ENCODE measurements at regions not wholly inside any gene's neighbourhood (a gene's known extent, or its start where the extent isn't known, plus 50 kb on each side); places are given as distances from the start of the nearest gene placed in this dataset.

DNA sequence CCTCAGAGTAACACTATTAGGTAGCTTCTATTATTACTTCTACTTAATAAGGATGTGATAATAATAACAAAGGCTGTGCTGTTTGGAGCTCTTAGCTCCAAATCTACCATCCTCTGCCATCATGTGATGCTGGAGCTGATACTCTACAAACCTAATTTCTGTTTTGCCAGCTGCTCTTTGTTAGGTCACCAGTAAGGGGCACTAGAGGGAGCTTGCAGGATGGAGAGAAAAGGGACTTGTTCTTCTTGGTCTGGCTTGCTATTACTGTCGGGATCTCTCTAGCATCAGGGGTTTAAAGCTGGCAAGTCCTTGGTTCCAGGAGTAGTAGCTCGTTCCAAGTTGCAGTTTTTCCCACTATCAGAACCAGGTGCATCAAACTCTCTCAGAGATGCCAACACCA, 194.9 kb upstream of the KBTBD8 start:
- no peak for DNase-seq (ENCODE audit: low read depth in 4 of 4, low spot score in 1 of 4)

- DNase-seq (ENCODE audit: low read depth in 4 of 4, low spot score in 1 of 4): no peak
Measured at GRCh38 chr3:66803721-66804695, 194.1 kb upstream of the KBTBD8 start.

DNA sequence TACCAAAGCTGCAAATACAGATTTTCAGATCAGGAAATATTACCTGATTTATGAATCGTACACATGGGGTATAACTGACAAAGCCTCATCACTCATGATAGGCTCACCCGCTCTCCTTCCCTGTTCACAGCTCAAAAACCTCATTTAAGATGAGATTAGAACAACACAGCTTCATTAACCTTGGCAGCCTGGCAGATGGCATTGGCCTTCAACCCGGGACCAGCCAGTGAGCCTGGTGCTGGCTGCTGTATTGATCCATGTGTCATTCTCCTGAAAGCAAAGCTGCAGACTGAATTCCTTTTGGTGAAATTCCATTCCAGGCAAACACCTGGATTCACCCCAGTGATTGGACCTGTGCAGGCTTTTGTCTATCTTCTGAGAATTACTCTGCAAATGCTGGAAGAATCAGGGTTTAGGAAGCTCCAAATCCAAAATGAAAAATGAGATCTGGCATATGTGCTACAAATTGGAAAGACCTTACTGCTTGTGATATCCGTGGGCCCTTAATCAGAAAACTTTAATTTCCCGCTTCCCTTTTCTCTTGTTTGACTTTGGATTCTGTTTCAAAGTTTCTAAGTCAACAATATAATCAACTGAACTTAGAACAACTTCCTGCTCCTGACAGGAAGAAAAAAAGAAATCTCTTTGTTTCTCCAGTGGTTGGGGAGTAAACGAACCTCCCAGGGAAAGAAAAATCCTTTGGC, 189.1 kb upstream of the KBTBD8 start:
- DNase-seq (ENCODE audit: low read depth in 4 of 4, low spot score in 1 of 4): no peak

DNA sequence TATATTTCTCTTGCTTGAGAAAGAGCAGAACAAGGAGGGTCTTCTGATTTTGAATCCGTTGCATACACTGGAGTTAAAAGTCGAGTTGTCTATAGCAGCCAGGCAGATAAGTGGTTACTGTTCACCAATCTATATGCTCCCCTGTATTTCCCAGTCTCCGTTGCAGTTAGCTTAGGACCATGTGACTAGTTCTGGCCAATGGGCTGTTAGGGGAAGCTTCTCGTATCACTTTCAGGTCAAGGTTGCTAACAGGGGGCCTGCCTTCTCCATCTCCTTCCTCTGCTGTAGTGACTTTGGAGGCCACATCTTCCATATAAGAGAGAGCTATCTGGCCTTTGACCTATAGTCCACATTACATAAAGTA, 188.5 kb upstream of the KBTBD8 start:
- DNase-seq (ENCODE audit: low read depth in 4 of 4, low spot score in 1 of 4): no peak

DNA sequence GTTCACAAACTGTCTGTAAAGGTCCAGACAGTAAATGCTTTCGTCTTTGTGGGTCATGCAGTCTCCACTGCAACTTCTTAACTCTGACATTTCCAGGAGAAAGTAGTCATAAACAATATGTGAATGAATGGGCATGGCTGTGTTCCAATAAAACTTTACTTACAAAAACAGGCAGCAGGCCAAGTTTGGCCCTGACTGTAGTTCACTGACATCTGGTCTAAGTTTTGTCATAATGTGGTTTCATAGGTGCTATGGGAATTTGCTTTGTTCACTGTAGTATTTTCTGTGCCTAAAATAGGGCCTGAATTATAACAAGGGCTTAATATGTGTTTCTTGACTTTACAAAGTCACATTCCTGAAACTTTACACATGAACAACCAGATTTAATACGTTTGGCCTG, 186.0 kb upstream of the KBTBD8 start:
- no peak for DNase-seq (ENCODE audit: low read depth in 4 of 4, low spot score in 1 of 4)

- DNase-seq (ENCODE audit: low read depth in 4 of 4, low spot score in 1 of 4): no peak
Measured at GRCh38 chr3:66812741-66813140, 185.4 kb upstream of the KBTBD8 start.

DNA sequence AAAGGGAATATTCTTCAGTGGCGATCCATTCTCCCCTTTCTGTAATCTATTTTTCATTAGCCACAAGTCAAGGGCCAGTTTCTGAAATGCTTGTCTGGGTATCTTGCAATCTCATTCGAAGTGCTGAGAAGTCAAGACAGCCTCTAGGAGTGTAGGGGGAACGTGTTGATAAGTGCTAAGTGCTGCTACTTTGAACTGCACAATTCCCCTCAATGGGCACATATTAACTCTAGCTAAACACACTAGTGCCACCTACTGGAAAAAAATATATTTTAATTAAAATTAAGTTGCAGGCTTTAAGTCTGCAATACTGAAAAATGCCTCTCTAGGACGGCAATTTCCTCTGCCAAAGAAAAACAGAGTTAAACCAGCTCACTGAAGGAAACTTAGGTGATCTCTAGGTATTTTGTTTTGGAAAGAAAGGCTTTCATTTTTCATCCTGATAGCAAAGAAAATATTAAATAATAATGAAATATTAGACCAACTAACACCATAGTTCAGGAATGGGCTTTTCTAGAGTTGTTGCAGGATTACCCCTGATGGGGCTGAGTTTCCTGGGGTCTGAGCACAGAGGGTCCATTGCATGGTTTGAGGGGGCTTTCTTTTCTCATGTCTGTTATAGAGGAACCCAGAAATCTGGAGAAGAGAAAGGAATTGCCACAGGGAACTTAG, 181.9 kb upstream of the KBTBD8 start:
- DNase-seq (ENCODE audit: low read depth in 4 of 4, low spot score in 1 of 4): no peak

GRCh38 chr3:66817951-66818557, 180.1 kb upstream of the KBTBD8 start:
- DNase-seq (ENCODE audit: low read depth in 4 of 4, low spot score in 1 of 4): no peak

GRCh38 chr3:66819993-66820501, 178.1 kb upstream of the KBTBD8 start:
- no peak for DNase-seq (ENCODE audit: low read depth in 4 of 4, low spot score in 1 of 4)

- peak; percentile 43 to 57 (median 52) for DNase-seq (ENCODE audit: low read depth in 4 of 4, low spot score in 1 of 4)
Measured at GRCh38 chr3:66822186-66823008, 175.7 kb upstream of the KBTBD8 start.

GRCh38 chr3:66823009-66823397, 175.1 kb upstream of the KBTBD8 start:
- no peak for DNase-seq (ENCODE audit: low read depth in 4 of 4, low spot score in 1 of 4)

GRCh38 chr3:66823532-66823931, 174.6 kb upstream of the KBTBD8 start:
- no peak for DNase-seq (ENCODE audit: low read depth in 4 of 4, low spot score in 1 of 4)

GRCh38 chr3:66825375-66825774, 172.7 kb upstream of the KBTBD8 start:
- no peak for DNase-seq (ENCODE audit: low read depth in 4 of 4, low spot score in 1 of 4)

DNA sequence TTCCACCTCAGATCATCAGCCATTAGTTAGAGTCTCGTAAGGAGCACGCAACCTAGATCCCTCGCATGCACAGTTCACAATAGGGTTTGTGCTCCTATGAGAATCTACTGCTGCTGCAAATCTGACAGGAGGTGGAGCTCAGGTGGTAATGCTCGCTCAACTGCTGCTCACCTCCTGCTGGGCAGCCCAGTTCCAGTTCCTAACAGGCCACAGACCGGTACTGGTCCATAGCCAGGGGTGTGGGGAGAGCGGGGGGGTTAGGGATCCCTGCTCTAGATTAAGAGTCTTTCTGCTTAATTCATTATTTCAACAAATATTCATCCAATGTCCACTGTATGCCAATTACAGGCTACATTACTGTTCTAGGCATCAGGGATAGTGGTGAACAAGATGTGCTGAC, 170.4 kb upstream of the KBTBD8 start:
- DNase-seq (ENCODE audit: low read depth in 4 of 4, low spot score in 1 of 4): no peak

- DNase-seq (ENCODE audit: low read depth in 4 of 4, low spot score in 1 of 4): no peak
Measured at GRCh38 chr3:66828303-66828702, 169.8 kb upstream of the KBTBD8 start.

DNA sequence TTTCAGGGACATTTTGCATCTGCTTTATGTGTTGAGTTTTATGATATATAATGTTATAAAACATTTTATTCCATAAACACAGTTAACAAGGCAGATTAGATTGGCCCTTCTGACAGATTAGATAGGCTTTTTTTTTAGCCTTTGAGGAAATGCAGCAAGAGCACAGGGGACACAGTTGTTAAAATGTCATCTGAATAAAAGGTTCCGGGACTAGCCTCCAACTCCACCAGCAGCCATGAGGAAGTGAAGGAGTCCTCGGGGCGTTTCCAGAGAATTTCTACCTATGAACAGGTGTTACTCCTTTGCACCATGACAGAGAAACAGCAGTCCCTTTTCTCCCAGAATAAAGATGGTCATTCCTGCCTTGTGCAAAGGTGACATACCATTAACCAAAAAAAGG, 167.8 kb upstream of the KBTBD8 start:
- DNase-seq (ENCODE audit: low read depth in 4 of 4, low spot score in 1 of 4): no peak

DNA sequence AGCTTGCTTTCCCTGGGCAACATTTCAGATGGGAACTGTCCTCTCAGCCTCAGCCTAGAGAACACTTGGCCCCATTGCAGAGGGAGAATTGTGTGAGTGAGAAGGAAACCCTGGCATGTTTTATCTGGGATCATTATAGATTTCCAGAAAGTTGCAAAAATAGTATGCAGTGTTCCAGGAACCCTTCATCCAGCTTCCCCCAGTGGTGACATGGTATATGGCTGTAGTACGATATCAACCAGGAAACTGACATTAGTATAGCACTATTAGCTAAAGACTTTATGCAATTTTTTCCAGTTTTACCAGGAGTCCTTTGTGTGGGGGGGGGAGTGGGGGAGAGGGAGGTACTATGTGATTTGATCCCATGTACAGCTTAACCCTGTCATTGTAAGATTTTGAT, 166.2 kb upstream of the KBTBD8 start:
- no peak for DNase-seq (ENCODE audit: low read depth in 4 of 4, low spot score in 1 of 4)

- no peak for DNase-seq (ENCODE audit: low read depth in 4 of 4, low spot score in 1 of 4)
Measured at GRCh38 chr3:66836363-66837152, 161.5 kb upstream of the KBTBD8 start.

DNA sequence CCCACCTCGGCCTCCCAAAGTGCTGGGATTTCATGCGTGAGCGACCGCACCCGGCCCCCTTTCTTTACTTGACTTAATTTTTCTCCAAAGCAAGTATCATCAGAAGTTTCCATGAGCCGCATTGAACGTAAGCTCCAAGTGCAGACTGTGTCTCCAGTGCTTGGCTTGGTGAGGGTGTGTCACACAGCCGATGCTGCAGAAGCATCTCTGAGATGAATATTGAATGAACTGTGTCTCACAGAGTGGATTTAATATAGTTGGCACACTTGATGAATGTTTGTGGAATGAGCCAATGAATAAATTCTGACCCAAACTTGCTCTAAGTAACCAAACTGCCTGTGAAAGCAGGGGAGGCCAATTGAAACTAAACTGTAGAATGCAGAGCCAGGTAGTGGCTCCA, 159.4 kb upstream of the KBTBD8 start:
- DNase-seq (ENCODE audit: low read depth in 4 of 4, low spot score in 1 of 4): no peak

- DNase-seq (ENCODE audit: low read depth in 4 of 4, low spot score in 1 of 4): no peak
Measured at GRCh38 chr3:66839508-66839907, 158.6 kb upstream of the KBTBD8 start.
